ENCODE measurements at regions not wholly inside any gene's neighbourhood (a gene's known extent, or its start where the extent isn't known, plus 50 kb on each side); places are given as distances from the start of the nearest gene placed in this dataset.

- Histone ChIP-seq H3K9me3 (no peaks in the 10 kb centered on the region), H3K4me3 (no peak overlapping the region), H3K4me1 (peaks cover 0 to 28% (median 4%) of the 10 kb centered on the region in 4 donors), H3K27me3 (no peaks in the 10 kb centered on the region), H3K36me3 (no peaks in the 10 kb centered on the region), H3K27ac (peak overlapping the region in 3 of 5 donors; percentile 57 to 80 (median 75))
- TF ChIP-seq EP300 (IDR thresholded peaks at IDR 0.05): no peak
- TF ChIP-seq POLR2A (IDR thresholded peaks at IDR 0.05): no peak
- no peak for TF ChIP-seq POLR2AphosphoS5 (IDR thresholded peaks at IDR 0.05)
- no peak for DNase-seq
- WGBS, 5 donors: 72 to 83% (median 74%) methylated on average over 4 of the region's 4 CpGs
- intact Hi-C loops (cut with DNase I; ENCODE audit: low total_unique reads): no loop called here
These were observed 118.8 kb upstream of the MTAP start for GRCh38 chr9:21683484-21684175.

GRCh38 chr9:21684231-21684630, 118.2 kb upstream of the MTAP start:
- H3K36me3 ChIP-seq: no peaks in the 10 kb centered on the region
- intact Hi-C loops (cut with DNase I; ENCODE audit: low total_unique reads): no loop called here
- H3K27ac ChIP-seq: peak overlapping the region in 3 of 5 donors; percentile 57 to 80 (median 75)
- no peaks in the 10 kb centered on the region for H3K9me3 ChIP-seq
- 29 to 50% (median 39%) methylated on average over 2 of the region's 2 CpGs for WGBS, 5 donors
- H3K27me3 ChIP-seq: no peaks in the 10 kb centered on the region
- TF ChIP-seq CTCF (IDR thresholded peaks at IDR 0.05): no peak
- no peak for TF ChIP-seq POLR2A (IDR thresholded peaks at IDR 0.05)
- TF ChIP-seq EP300 (IDR thresholded peaks at IDR 0.05): no peak
- TF ChIP-seq POLR2AphosphoS5 (IDR thresholded peaks at IDR 0.05): no peak
- no peak for DNase-seq
- H3K4me1 ChIP-seq: peaks cover 0 to 33% (median 4%) of the 10 kb centered on the region in 4 donors
- H3K4me3 ChIP-seq: no peak overlapping the region

GRCh38 chr9:21684831-21685362, 117.5 kb upstream of the MTAP start:
- intact Hi-C loops (cut with DNase I; ENCODE audit: low total_unique reads): no loop called here
- peak; percentile 66 to 70 for DNase-seq
- no peaks in the 10 kb centered on the region for H3K9me3 ChIP-seq
- peak overlapping the region in 4 of 5 donors; percentile 57 to 82 (median 78) for H3K27ac ChIP-seq
- TF ChIP-seq EP300 (IDR thresholded peaks at IDR 0.05): no peak
- TF ChIP-seq CTCF (IDR thresholded peaks at IDR 0.05): no peak
- peak in 2 of 3 donors; percentile 50 to 69 for TF ChIP-seq POLR2AphosphoS5 (IDR thresholded peaks at IDR 0.05)
- TF ChIP-seq POLR2A (IDR thresholded peaks at IDR 0.05): no peak
- H3K27me3 ChIP-seq: no peaks in the 10 kb centered on the region
- WGBS, 5 donors: 32 to 39% (median 36%) methylated on average over 2 of the region's 2 CpGs
- no peak overlapping the region for H3K4me3 ChIP-seq
- peaks cover 0 to 39% (median 4%) of the 10 kb centered on the region in 4 donors for H3K4me1 ChIP-seq
- H3K36me3 ChIP-seq: no peaks in the 10 kb centered on the region

GRCh38 chr9:21685502-21685901, 116.9 kb upstream of the MTAP start:
- no peaks in the 10 kb centered on the region for H3K27me3 ChIP-seq
- no peak for DNase-seq
- no peaks in the 10 kb centered on the region for H3K9me3 ChIP-seq
- 85 to 92% (median 90%) methylated on average over 6 of the region's 6 CpGs for WGBS, 5 donors
- H3K27ac ChIP-seq: peak overlapping the region in 3 of 5 donors; percentile 57 to 80 (median 75)
- no peak overlapping the region for H3K4me3 ChIP-seq
- no peaks in the 10 kb centered on the region for H3K36me3 ChIP-seq
- peaks cover 0 to 40% (median 4%) of the 10 kb centered on the region in 4 donors for H3K4me1 ChIP-seq
- intact Hi-C loops (cut with DNase I; ENCODE audit: low total_unique reads): no loop called here
- TF ChIP-seq EP300 (IDR thresholded peaks at IDR 0.05): no peak
- no peak for TF ChIP-seq POLR2A (IDR thresholded peaks at IDR 0.05)
- TF ChIP-seq CTCF (IDR thresholded peaks at IDR 0.05): no peak
- TF ChIP-seq POLR2AphosphoS5 (IDR thresholded peaks at IDR 0.05): no peak

GRCh38 chr9:21686738-21687137, 115.7 kb upstream of the MTAP start:
- Histone ChIP-seq H3K27ac (no peak overlapping the region), H3K9me3 (no peaks in the 10 kb centered on the region), H3K4me3 (no peak overlapping the region), H3K36me3 (no peaks in the 10 kb centered on the region), H3K27me3 (no peaks in the 10 kb centered on the region), H3K4me1 (peaks cover 0 to 40% (median 4%) of the 10 kb centered on the region in 4 donors)
- intact Hi-C loops (cut with DNase I; ENCODE audit: low total_unique reads): no loop called here
- 51 to 68% (median 60%) methylated on average over 2 of the region's 2 CpGs for WGBS, 5 donors
- DNase-seq: no peak
- no peak for TF ChIP-seq POLR2AphosphoS5 (IDR thresholded peaks at IDR 0.05)
- TF ChIP-seq POLR2A (IDR thresholded peaks at IDR 0.05): no peak
- no peak for TF ChIP-seq CTCF (IDR thresholded peaks at IDR 0.05)
- TF ChIP-seq EP300 (IDR thresholded peaks at IDR 0.05): no peak

All from stomach (tissue), 8 donors.